Lung (tissue), 11 donors: ENCODE measurements at regions not wholly inside any gene's neighbourhood (a gene's known extent, or its start where the extent isn't known, plus 50 kb on each side); places are given as distances from the start of the nearest gene placed in this dataset.

Experiments used
- ATAC-seq: fragments of 200-7000 bp; cut with Tn5 transposase; one replicate; pipeline ENCODE4 v1.9.1; 2020; ENCODE audit warnings: moderate number of reproducible peaks; ENCODE audit not compliant: insufficient read depth, low FRiP score
- DNase-seq, 3 donors: peaks; one replicate each; pipeline ENCODE4 v3.0.0-alpha.2; 2013 to 2017
- H3K27ac ChIP-seq, 2 donors: one replicate each; pipeline ENCODE4 v1.5.1; 2013; ENCODE audit warnings: mild to moderate bottlenecking in 2 of 2, moderate library complexity in 2 of 2, control low read depth in 1 of 2, inconsistent platforms in 1 of 2, low read depth in 1 of 2, low read length in 1 of 2
- H3K27me3 ChIP-seq, 3 donors: one replicate each; pipeline ENCODE4 v1.5.1; 2013; ENCODE audit warnings: low read length in 2 of 3; ENCODE audit not compliant: control insufficient read depth in 3 of 3, insufficient read depth in 3 of 3
- H3K36me3 ChIP-seq, 4 donors: one replicate each; pipeline ENCODE4 v1.5.1; 2013; ENCODE audit warnings: low read length in 4 of 4, mild to moderate bottlenecking in 1 of 4, moderate library complexity in 1 of 4; ENCODE audit not compliant: control insufficient read depth in 4 of 4, insufficient read depth in 4 of 4
- H3K4me1 ChIP-seq, 5 donors: one replicate each; pipeline ENCODE4 v1.5.1; 2013; ENCODE audit warnings: low read length in 5 of 5, mild to moderate bottlenecking in 2 of 5, moderate library complexity in 1 of 5; ENCODE audit not compliant: control insufficient read depth in 5 of 5, insufficient read depth in 5 of 5
- H3K4me3 ChIP-seq: one replicate; pipeline ENCODE4 v1.5.1; 2013; ENCODE audit warnings: mild to moderate bottlenecking, control low read depth, moderate library complexity
- H3K9ac ChIP-seq, 2 donors: one replicate each; pipeline ENCODE4 v1.5.1; 2013; ENCODE audit warnings: low read length in 2 of 2, control low read depth in 1 of 2; ENCODE audit not compliant: insufficient read depth in 1 of 2
- H3K9me3 ChIP-seq, 4 donors: one replicate each; pipeline ENCODE4 v1.5.1; 2013; ENCODE audit warnings: low read length in 3 of 4, mild to moderate bottlenecking in 1 of 4, moderate library complexity in 1 of 4; ENCODE audit not compliant: control insufficient read depth in 4 of 4, insufficient read depth in 3 of 4
- CTCF ChIP-seq: IDR thresholded peaks from 2 replicates; pipeline ENCODE4 v1.5.1; 2012; ENCODE audit warnings: mild to moderate bottlenecking; ENCODE audit errors: control extremely low read depth, extremely low read depth
- WGBS, 2 donors: extraction: QIAGEN DNeasy Blood & Tissue Kit; methylation state at CpG; one replicate each; pipeline ENCODE4 v1.1.7; 2013; 5-methylcytosine and 5-hydroxymethylcytosine counted together
- donor health status: control.
- donor health status: control.
- donor health status: Bipolar disorder and iron deficiency.
- donor health status: healthy.
- donor health status: DM: yes; HTN: yes; CAD: no.

GRCh38 chr1:104856091-104856490 is 1106.4 kb downstream of the AMY1C start:
- DNase-seq = no peak
- 90 to 94% methylated on average over 16 of the region's 16 CpGs for WGBS, 2 donors

DNA sequence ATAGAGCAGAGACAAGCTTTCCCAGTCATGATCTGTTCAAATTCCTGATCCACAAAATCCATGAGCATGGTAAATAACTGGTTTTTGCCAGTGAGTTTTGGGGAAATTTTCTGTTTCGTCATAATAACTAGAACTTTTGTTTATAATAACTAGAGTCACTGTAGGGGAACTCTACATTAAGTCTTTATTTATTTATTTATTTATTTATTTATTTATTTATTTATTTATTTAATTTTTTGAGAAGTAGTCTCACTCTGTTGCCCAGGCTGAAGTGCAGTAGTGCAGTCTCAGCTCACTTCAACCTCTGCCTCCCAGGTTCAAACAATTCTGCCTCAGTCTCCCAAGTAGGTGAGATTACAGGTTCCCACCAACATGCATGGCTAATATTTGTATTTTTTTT is 1106.8 kb downstream of the AMY1C start:
- Histone ChIP-seq H3K4me1 (no peaks in the 10 kb centered on the region), H3K9me3 (peaks cover 0 to 5% (median 1%) of the 10 kb centered on the region in 4 donors), H3K36me3 (no peaks in the 10 kb centered on the region), H3K27ac (no peak overlapping the region), H3K9ac (no peak overlapping the region), H3K27me3 (no peaks in the 10 kb centered on the region), H3K4me3 (no peak overlapping the region)
- TF ChIP-seq CTCF = no peak
- DNase-seq (no peak), ATAC-seq (no peak)
- WGBS, 2 donors = 91 to 92% methylated on average over 1 of the region's 1 CpG

More at GRCh38 chr1:104856091-104856490, 1106.4 kb downstream of the AMY1C start:
- no peak overlapping the region for H3K27ac ChIP-seq
- no peaks in the 10 kb centered on the region for H3K36me3 ChIP-seq
- no peaks in the 10 kb centered on the region for H3K27me3 ChIP-seq
- H3K4me1 ChIP-seq = no peaks in the 10 kb centered on the region
- ATAC-seq = no peak
- no peak overlapping the region for H3K9ac ChIP-seq
- no peak for TF ChIP-seq CTCF
- peaks cover 0 to 5% (median 1%) of the 10 kb centered on the region in 4 donors for H3K9me3 ChIP-seq
- no peak overlapping the region for H3K4me3 ChIP-seq

DNA sequence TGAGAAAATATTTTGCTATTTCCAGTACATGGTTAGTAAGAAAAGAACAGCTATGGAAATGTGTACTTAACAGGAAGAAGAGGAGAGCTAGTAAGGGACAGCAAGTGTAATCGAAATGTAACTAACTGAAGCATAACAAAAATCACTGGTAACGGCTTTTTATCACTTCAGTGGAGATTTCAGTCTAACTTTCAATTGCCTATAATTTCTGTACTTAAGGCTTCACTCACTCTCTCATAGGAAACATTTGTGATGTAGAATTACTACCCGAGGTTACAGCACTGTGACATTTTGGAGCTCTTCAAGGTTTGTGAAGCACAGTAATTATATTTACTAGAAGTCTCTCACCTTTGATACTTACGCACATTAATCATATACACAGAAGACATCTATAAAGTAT is 1119.1 kb downstream of the AMY1C start:
- Histone ChIP-seq H3K4me1 (no peaks in the 10 kb centered on the region), H3K27ac (no peak overlapping the region), H3K9ac (no peak overlapping the region), H3K9me3 (peaks cover 0 to 2% (median 0%) of the 10 kb centered on the region in 4 donors), H3K4me3 (no peak overlapping the region), H3K27me3 (no peaks in the 10 kb centered on the region), H3K36me3 (no peaks in the 10 kb centered on the region)
- no peak for TF ChIP-seq CTCF
- WGBS, 2 donors = 70 to 78% methylated on average over 4 of the region's 4 CpGs
- DNase-seq = no peak
- no peak for ATAC-seq

DNA sequence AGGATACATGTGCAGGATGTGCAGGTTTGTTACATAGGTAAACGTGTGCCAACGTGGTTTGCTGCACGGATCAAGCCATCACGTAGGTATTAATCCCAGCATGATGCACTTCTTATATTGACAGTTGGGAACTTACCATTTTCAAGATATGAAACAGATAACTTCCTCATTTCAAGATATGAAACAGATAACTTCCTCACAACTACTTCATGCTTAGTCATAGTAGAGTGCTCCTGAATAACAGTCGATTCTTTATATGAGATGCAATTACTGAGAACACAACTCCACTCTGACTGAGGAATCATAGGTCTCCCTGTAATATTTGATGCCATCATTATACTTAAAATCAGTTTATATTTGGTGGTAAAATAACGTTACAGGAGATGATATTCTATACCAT is 1124.3 kb downstream of the AMY1C start:
- TF ChIP-seq CTCF = no peak
- no peak for ATAC-seq
- Histone ChIP-seq H3K27me3 (no peaks in the 10 kb centered on the region), H3K4me3 (no peak overlapping the region), H3K9me3 (peaks cover 0 to 2% (median 0%) of the 10 kb centered on the region in 4 donors), H3K36me3 (no peaks in the 10 kb centered on the region), H3K9ac (no peak overlapping the region), H3K4me1 (no peaks in the 10 kb centered on the region), H3K27ac (no peak overlapping the region)
- no peak for DNase-seq
- 71 to 81% methylated on average over 6 of the region's 6 CpGs for WGBS, 2 donors
